IMR-90 (cell line): ENCODE measurements at regions not wholly inside any gene's neighbourhood (a gene's known extent, or its start where the extent isn't known, plus 50 kb on each side); places are given as distances from the start of the nearest gene placed in this dataset.

ENCODE experiments used
- ATAC-seq: fragments of 200-7000 bp; cut with Tn5 transposase; 2 replicates; pipeline ENCODE4 v1.9.1; 2020; ENCODE audit warnings: low read depth, mild to moderate bottlenecking, moderate library complexity
- BruUV-seq: library from RNA; stranded (reverse); fragments of 400-500 nt; replicated peaks from 2 replicates; lab custom pipeline; 2021; lab: Mats Ljungman, UMichigan
- CTCF ChIA-PET: fragments of 300-600 bp; formaldehyde crosslinking; extraction: SDS; loops from one replicate; lab custom pipeline; 2021; ENCODE audit warnings: antibody characterized with exemption; lab: Yijun Ruan, JAX
- POLR2A ChIA-PET: fragments of 300-600 bp; sonication (Branson Sonifier 250); formaldehyde crosslinking; loops from one replicate; lab custom pipeline; 2022; ENCODE audit warnings: antibody characterized with exemption; ENCODE audit not compliant: unreplicated experiment; lab: Charles Lee
- DNase-seq: peaks from one replicate; pipeline ENCODE4 v3.0.0; 2013
- H2AFZ ChIP-seq: replicated peaks from 2 replicates; pipeline ENCODE3; 2013; ENCODE audit warnings: low read length, mild to moderate bottlenecking; ENCODE audit not compliant: poor library complexity
- H2AK5ac ChIP-seq: 2 replicates; pipeline ENCODE4 v1.6.1; 2013; ENCODE audit warnings: low read depth, low read length, inconsistent platforms
- H2AK9ac ChIP-seq: replicated peaks from 2 replicates; pipeline ENCODE3; 2013; ENCODE audit warnings: mild to moderate bottlenecking, low read depth, low read length, moderate library complexity; ENCODE audit not compliant: poor library complexity
- H2BK120ac ChIP-seq: 2 replicates; pipeline ENCODE4 v1.6.1; 2013; ENCODE audit warnings: low read depth, low read length, inconsistent platforms
- H2BK15ac ChIP-seq: 3 replicates; pipeline ENCODE4 v1.6.1; 2013; ENCODE audit warnings: low read depth, low read length, inconsistent platforms
- H2BK20ac ChIP-seq: 2 replicates; pipeline ENCODE4 v1.6.1; 2013; ENCODE audit warnings: low read depth, mild to moderate bottlenecking, inconsistent platforms, low read length, moderate library complexity
- H2BK5ac ChIP-seq: 2 replicates; pipeline ENCODE4 v1.6.1; 2013; ENCODE audit warnings: mild to moderate bottlenecking, low read depth, low read length, inconsistent platforms; ENCODE audit not compliant: poor library complexity, severe bottlenecking
- H3K14ac ChIP-seq: replicated peaks from 2 replicates; pipeline ENCODE4 v1.6.1; 2013; ENCODE audit warnings: low read depth, low read length, inconsistent platforms
- H3K18ac ChIP-seq: 2 replicates; pipeline ENCODE4 v1.6.1; 2013; ENCODE audit warnings: low read depth, low read length, control low read depth
- H3K23ac ChIP-seq: 2 replicates; pipeline ENCODE4 v1.6.1; 2013; ENCODE audit warnings: low read depth, low read length, inconsistent platforms
- H3K27ac ChIP-seq: 2 replicates; pipeline ENCODE4 v1.5.1; 2013; ENCODE audit warnings: mild to moderate bottlenecking, control low read depth, low read length; ENCODE audit not compliant: insufficient read depth
- H3K27me3 ChIP-seq: 2 replicates; pipeline ENCODE4 v1.6.1; 2013; ENCODE audit warnings: low read length; ENCODE audit not compliant: control insufficient read depth, insufficient read depth
- H3K36me3 ChIP-seq: 2 replicates; pipeline ENCODE4 v1.6.1; 2013; ENCODE audit warnings: low read length, mixed read lengths; ENCODE audit not compliant: control insufficient read depth, insufficient read depth
- H3K4ac ChIP-seq: 2 replicates; pipeline ENCODE4 v1.6.1; 2013; ENCODE audit warnings: low read depth, low read length, inconsistent platforms
- H3K4me1 ChIP-seq: 2 replicates; pipeline ENCODE4 v1.6.1; 2013; ENCODE audit warnings: low read length, mixed read lengths; ENCODE audit not compliant: control insufficient read depth, insufficient read depth
- H3K4me2 ChIP-seq: 2 replicates; pipeline ENCODE4 v1.6.1; 2013; ENCODE audit warnings: low read depth, mild to moderate bottlenecking, control low read depth, low read length, moderate library complexity
- H3K4me3 ChIP-seq: 2 replicates; pipeline ENCODE4 v1.5.1; 2013; ENCODE audit warnings: low read depth, mild to moderate bottlenecking, control low read depth, low read length, moderate library complexity; ENCODE audit not compliant: insufficient read depth
- H3K56ac ChIP-seq: 2 replicates; pipeline ENCODE4 v1.6.1; 2013; ENCODE audit warnings: low read length, inconsistent platforms; ENCODE audit not compliant: insufficient read depth; ENCODE audit errors: extremely low read depth
- H3K79me1 ChIP-seq, 2 experiments: 2 replicates each; pipeline ENCODE4 v1.6.1; 2013; ENCODE audit warnings: low read length in 2 of 2, inconsistent platforms in 1 of 2, low read depth in 1 of 2
- H3K9ac ChIP-seq: 2 replicates; pipeline ENCODE4 v1.6.1; 2013; ENCODE audit warnings: low read depth, low read length, control low read depth
- H3K9me1 ChIP-seq: 2 replicates; pipeline ENCODE4 v1.6.1; 2013; ENCODE audit warnings: low read length, inconsistent platforms; ENCODE audit not compliant: insufficient read depth
- H3K9me3 ChIP-seq: 2 replicates; pipeline ENCODE4 v1.6.1; 2013; ENCODE audit warnings: low read length; ENCODE audit not compliant: control insufficient read depth, insufficient read depth
- H4K20me1 ChIP-seq: 2 replicates; pipeline ENCODE4 v1.6.1; 2013; ENCODE audit warnings: low read length, inconsistent platforms; ENCODE audit not compliant: insufficient read depth
- H4K5ac ChIP-seq: 2 replicates; pipeline ENCODE4 v1.6.1; 2013; ENCODE audit warnings: mild to moderate bottlenecking, low read depth, low read length, control low read depth
- H4K8ac ChIP-seq, 2 experiments: 2 replicates each; pipeline ENCODE4 v1.6.1; 2013; ENCODE audit warnings: low read depth in 2 of 2, low read length in 2 of 2, control low read depth in 1 of 2, inconsistent platforms in 1 of 2
- H4K91ac ChIP-seq: 2 replicates; pipeline ENCODE4 v1.6.1; 2013; ENCODE audit warnings: low read depth, low read length, inconsistent platforms; ENCODE audit not compliant: insufficient read depth
- BHLHE40 ChIP-seq: fragments of 150-350 bp; IDR thresholded peaks from 2 replicates; pipeline ENCODE4 v1.6.1; 2016; ENCODE audit warnings: mild to moderate bottlenecking, low read depth, low read length
- CEBPB ChIP-seq: IDR thresholded peaks from 2 replicates; pipeline ENCODE4 v1.6.1; 2012; ENCODE audit warnings: low read depth, low read length, improper control_type of control experiment
- MAFK ChIP-seq: IDR thresholded peaks from 2 replicates; pipeline ENCODE4 v1.6.1; 2012; ENCODE audit warnings: low read depth, low read length, improper control_type of control experiment
- POLR2A ChIP-seq: IDR thresholded peaks from 2 replicates; pipeline ENCODE4 v1.6.1; 2012; ENCODE audit warnings: mild to moderate bottlenecking, low read depth, low read length
- RFX5 ChIP-seq: IDR thresholded peaks from 2 replicates; pipeline ENCODE4 v1.8.0; 2012; ENCODE audit warnings: low read depth, mild to moderate bottlenecking, low read length, moderate library complexity
- SMC3 ChIP-seq: fragments of 150-350 bp; IDR thresholded peaks from 2 replicates; pipeline ENCODE4 v1.6.1; 2016; ENCODE audit warnings: low read depth, mild to moderate bottlenecking, antibody characterized with exemption, low read length, moderate library complexity
- WGBS, 2 experiments: methylation state at CpG; one replicate each; pipeline versions ENCODE4 v1.1.5 to v1.1.7; 2013; ENCODE audit warnings: missing lambda C conversion rate in 2 of 2; ENCODE audit not compliant: insufficient read length in 1 of 2; ENCODE audit errors: extremely low coverage in 2 of 2; 5-methylcytosine and 5-hydroxymethylcytosine counted together
- dilution Hi-C: fragments of 300-500 bp; cut with HindIII; formaldehyde crosslinking; loops from one replicate; pipeline ENCODE4 v1.14.3; 2018; ENCODE audit warnings: low sequenced_read_pairs; ENCODE audit not compliant: unreplicated experiment
- in situ Hi-C: fragments of 300-500 bp; cut with MboI; formaldehyde crosslinking; loops from 3 replicates; pipeline ENCODE4 v1.14.3; 2019; ENCODE audit warnings: low sequenced_read_pairs, inconsistent platforms, mixed read lengths
- intact Hi-C: fragments of 100-400 bp; cut with micrococcal nuclease; formaldehyde crosslinking; loops from 2 replicates; pipeline ENCODE4 v1.10.0; 2022
- TF ChIP-seq, protein P1 (sequence below): fragments of 150-350 bp; IDR thresholded peaks from 2 replicates; pipeline ENCODE4 v1.6.1; 2016; ENCODE audit warnings: low read depth, mild to moderate bottlenecking, low read length, moderate library complexity, borderline replicate concordance
- TF ChIP-seq, protein P2 (sequence below): fragments of 150-350 bp; IDR thresholded peaks from 2 replicates; pipeline ENCODE4 v1.6.1; 2017; ENCODE audit warnings: mild to moderate bottlenecking, antibody characterized with exemption, low read length, low read depth

DNA sequence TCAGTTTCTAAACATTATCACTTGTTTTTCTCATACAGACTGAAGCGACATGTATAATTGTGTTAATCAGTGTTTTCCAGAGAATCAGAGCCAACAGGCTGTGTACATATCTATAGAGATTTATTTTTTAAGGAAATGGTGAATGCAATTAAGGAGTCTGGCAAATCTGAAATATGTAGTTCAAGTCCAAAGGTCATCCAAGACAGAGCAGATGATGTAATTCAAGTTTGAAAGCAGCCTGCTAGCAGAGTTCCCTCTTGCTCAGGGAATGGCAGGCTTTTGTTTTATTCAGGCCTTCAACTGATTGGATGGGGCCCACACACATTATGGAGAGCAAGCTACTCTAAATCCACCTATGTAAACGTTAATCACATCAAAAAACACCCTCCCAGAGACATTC, 282.6 kb downstream of the CBLN2 start:
- in situ Hi-C loops (no loop called here), intact Hi-C loops (no loop called here), dilution Hi-C loops (no loop called here)
- Histone ChIP-seq H4K5ac (no peak overlapping the region), H3K9me3 (peaks cover 3% of the 10 kb centered on the region; the same call in 1 of the 2 replicates), H3K27me3 (no peaks in the 10 kb centered on the region), H2AK5ac (no peak overlapping the region), H3K4me2 (no peak overlapping the region), H3K36me3 (no peaks in the 10 kb centered on the region), H3K9me1 (no peaks in the 10 kb centered on the region), H4K91ac (no peak overlapping the region), H2AFZ (no peak overlapping the region), H3K23ac (no peak overlapping the region), H3K79me1 (no peaks in the 10 kb centered on the region), H2BK20ac (no peak overlapping the region), H3K4me1 (no peaks in the 10 kb centered on the region), H2BK15ac (no peak overlapping the region), H3K18ac (no peak overlapping the region), H3K4ac (no peak overlapping the region), H3K56ac (no peak overlapping the region), H3K27ac (no peak overlapping the region), H4K20me1 (no peaks in the 10 kb centered on the region), H2BK120ac (no peak overlapping the region), H4K8ac (no peak overlapping the region), H3K14ac (no peak overlapping the region), H2BK5ac (no peak overlapping the region), H3K4me3 (no peak overlapping the region), H2AK9ac (no peak overlapping the region), H3K9ac (no peak overlapping the region)
- DNase-seq (no peak), ATAC-seq (no peak)
- TF ChIP-seq, protein P1, sequence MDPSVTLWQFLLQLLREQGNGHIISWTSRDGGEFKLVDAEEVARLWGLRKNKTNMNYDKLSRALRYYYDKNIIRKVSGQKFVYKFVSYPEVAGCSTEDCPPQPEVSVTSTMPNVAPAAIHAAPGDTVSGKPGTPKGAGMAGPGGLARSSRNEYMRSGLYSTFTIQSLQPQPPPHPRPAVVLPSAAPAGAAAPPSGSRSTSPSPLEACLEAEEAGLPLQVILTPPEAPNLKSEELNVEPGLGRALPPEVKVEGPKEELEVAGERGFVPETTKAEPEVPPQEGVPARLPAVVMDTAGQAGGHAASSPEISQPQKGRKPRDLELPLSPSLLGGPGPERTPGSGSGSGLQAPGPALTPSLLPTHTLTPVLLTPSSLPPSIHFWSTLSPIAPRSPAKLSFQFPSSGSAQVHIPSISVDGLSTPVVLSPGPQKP = no peak
- TF ChIP-seq BHLHE40 (no peak), SMC3 (no peak), RFX5 (no peak), MAFK (no peak), CEBPB (no peak), POLR2A (no peak)
- TF ChIP-seq, protein P2, sequence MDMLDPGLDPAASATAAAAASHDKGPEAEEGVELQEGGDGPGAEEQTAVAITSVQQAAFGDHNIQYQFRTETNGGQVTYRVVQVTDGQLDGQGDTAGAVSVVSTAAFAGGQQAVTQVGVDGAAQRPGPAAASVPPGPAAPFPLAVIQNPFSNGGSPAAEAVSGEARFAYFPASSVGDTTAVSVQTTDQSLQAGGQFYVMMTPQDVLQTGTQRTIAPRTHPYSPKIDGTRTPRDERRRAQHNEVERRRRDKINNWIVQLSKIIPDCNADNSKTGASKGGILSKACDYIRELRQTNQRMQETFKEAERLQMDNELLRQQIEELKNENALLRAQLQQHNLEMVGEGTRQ = no peak
- CTCF ChIA-PET = no interaction called here
- WGBS, 2 experiments = no CpG with 5 or more reads among the region's 2 CpGs
- POLR2A ChIA-PET = no interaction called here
- no TSS peak for BruUV-seq
